ENCODE measurements at regions not wholly inside any gene's neighbourhood (a gene's known extent, or its start where the extent isn't known, plus 50 kb on each side); places are given as distances from the start of the nearest gene placed in this dataset.

DNA sequence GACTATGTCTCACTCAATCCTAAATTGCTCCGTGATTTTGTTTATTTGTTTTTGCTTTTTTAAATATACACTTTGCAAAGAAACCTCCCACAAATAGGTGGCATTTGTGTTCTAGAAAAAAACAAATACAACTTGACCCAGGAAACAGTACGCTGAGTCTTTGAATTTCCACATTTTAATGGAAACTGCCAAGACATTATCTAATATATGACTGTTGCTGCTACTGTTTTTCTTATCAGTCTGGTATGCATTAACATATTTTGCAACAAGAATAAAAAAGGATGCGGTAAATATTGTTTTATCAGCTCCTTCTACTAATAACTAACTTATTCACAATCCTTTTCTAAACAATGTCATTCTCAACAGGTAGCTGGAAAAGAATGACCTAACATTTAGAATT lies 187.4 kb downstream of the LRIG3 start:
- H3K36me3 ChIP-seq (ENCODE audit: control insufficient read depth, insufficient read depth, low read length): no peaks in the 10 kb centered on the region
- H3K4me3 ChIP-seq (ENCODE audit: insufficient read depth, low read depth, low read length): no peak overlapping the region
- H3K14ac ChIP-seq (replicated peaks; ENCODE audit: low read depth, low read length): no peak overlapping the region
- ChIA-PET CTCF (no interaction called here), POLR2A (ENCODE audit: unreplicated experiment) (no interaction called here)
- no peak overlapping the region for H2AK5ac ChIP-seq (ENCODE audit: low read depth, low read length)
- no peaks in the 10 kb centered on the region for H3K9me1 ChIP-seq (ENCODE audit: insufficient read depth, low read length)
- H2BK120ac ChIP-seq (ENCODE audit: low read depth, low read length): no peak overlapping the region
- no peak overlapping the region for H2AFZ ChIP-seq (replicated peaks; ENCODE audit: low read length, poor library complexity)
- H3K56ac ChIP-seq (ENCODE audit: extremely low read depth, insufficient read depth, low read length): no peak overlapping the region
- dilution Hi-C loops (cut with HindIII; ENCODE audit: low sequenced_read_pairs, unreplicated experiment) (no loop called here), in situ Hi-C loops (cut with MboI; ENCODE audit: low sequenced_read_pairs) (no loop called here), intact Hi-C loops (cut with micrococcal nuclease) (loop anchor here (2.0 kb wide), 1 partner anchor 18 kb away; no protein-coding TSS in a partner anchor)
- TF ChIP-seq, protein P1, sequence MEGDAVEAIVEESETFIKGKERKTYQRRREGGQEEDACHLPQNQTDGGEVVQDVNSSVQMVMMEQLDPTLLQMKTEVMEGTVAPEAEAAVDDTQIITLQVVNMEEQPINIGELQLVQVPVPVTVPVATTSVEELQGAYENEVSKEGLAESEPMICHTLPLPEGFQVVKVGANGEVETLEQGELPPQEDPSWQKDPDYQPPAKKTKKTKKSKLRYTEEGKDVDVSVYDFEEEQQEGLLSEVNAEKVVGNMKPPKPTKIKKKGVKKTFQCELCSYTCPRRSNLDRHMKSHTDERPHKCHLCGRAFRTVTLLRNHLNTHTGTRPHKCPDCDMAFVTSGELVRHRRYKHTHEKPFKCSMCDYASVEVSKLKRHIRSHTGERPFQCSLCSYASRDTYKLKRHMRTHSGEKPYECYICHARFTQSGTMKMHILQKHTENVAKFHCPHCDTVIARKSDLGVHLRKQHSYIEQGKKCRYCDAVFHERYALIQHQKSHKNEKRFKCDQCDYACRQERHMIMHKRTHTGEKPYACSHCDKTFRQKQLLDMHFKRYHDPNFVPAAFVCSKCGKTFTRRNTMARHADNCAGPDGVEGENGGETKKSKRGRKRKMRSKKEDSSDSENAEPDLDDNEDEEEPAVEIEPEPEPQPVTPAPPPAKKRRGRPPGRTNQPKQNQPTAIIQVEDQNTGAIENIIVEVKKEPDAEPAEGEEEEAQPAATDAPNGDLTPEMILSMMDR (conservative IDR thresholded peaks at IDR 0.05; ENCODE audit: low read depth, low read length): no peak
- TF ChIP-seq CHD1 (IDR thresholded peaks at IDR 0.05; ENCODE audit: low read depth, low read length) (no peak), MAZ (IDR thresholded peaks at IDR 0.05; ENCODE audit: borderline replicate concordance, low read depth, low read length) (no peak), RAD21 (IDR thresholded peaks at IDR 0.05; ENCODE audit: low read length) (no peak), CEBPB (IDR thresholded peaks at IDR 0.05; ENCODE audit: low read depth, low read length) (no peak), RCOR1 (IDR thresholded peaks at IDR 0.05; ENCODE audit: insufficient replicate concordance, low read length) (no peak), POLR2A (IDR thresholded peaks at IDR 0.05; ENCODE audit: low read depth, low read length) (no peak), RFX5 (IDR thresholded peaks at IDR 0.05; ENCODE audit: low read depth, low read length) (no peak), NFE2L2 (IDR thresholded peaks at IDR 0.05; ENCODE audit: low read depth, low read length) (no peak), SMC3 (IDR thresholded peaks at IDR 0.05; ENCODE audit: low read depth, low read length) (no peak), ELK1 (IDR thresholded peaks at IDR 0.05; ENCODE audit: borderline replicate concordance, low read depth, low read length) (no peak), MAFK (IDR thresholded peaks at IDR 0.05; ENCODE audit: low read depth, low read length) (no peak), MXI1 (IDR thresholded peaks at IDR 0.05; ENCODE audit: borderline replicate concordance, low read depth, low read length) (no peak), FOS (IDR thresholded peaks at IDR 0.05; ENCODE audit: low read depth, low read length) (no peak), BHLHE40 (IDR thresholded peaks at IDR 0.05; ENCODE audit: low read depth, low read length) (no peak)
- TF ChIP-seq, protein P2, sequence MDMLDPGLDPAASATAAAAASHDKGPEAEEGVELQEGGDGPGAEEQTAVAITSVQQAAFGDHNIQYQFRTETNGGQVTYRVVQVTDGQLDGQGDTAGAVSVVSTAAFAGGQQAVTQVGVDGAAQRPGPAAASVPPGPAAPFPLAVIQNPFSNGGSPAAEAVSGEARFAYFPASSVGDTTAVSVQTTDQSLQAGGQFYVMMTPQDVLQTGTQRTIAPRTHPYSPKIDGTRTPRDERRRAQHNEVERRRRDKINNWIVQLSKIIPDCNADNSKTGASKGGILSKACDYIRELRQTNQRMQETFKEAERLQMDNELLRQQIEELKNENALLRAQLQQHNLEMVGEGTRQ (IDR thresholded peaks at IDR 0.05; ENCODE audit: low read depth, low read length): no peak
- no peak overlapping the region for H2AK9ac ChIP-seq (replicated peaks; ENCODE audit: low read depth, low read length, poor library complexity)
- H3K27me3 ChIP-seq (ENCODE audit: control insufficient read depth, insufficient read depth, low read length): no peaks in the 10 kb centered on the region
- no peak overlapping the region for H3K18ac ChIP-seq (ENCODE audit: low read depth, low read length)
- no peak overlapping the region for H4K5ac ChIP-seq (ENCODE audit: low read depth, low read length)
- no peak overlapping the region for H4K8ac ChIP-seq (ENCODE audit: low read depth in 2 of 2, low read length in 2 of 2)
- H3K9ac ChIP-seq (ENCODE audit: low read depth, low read length): no peak overlapping the region
- H3K4me2 ChIP-seq (ENCODE audit: low read depth, low read length): no peak overlapping the region
- no peaks in the 10 kb centered on the region for H3K4me1 ChIP-seq (ENCODE audit: control insufficient read depth, insufficient read depth, low read length)
- peak; percentile 17 for DNase-seq
- no peak for ATAC-seq (ENCODE audit: low read depth)
- no peaks in the 10 kb centered on the region for H4K20me1 ChIP-seq (ENCODE audit: insufficient read depth, low read length)
- no CpG with 5 or more reads among the region's 3 CpGs for WGBS, 2 experiments (ENCODE audit: extremely low coverage in 2 of 2, insufficient read length in 1 of 2)
- no peaks in the 10 kb centered on the region for H3K79me1 ChIP-seq (ENCODE audit: low read depth in 1 of 2, low read length in 2 of 2)
- no peak overlapping the region for H2BK15ac ChIP-seq (ENCODE audit: low read depth, low read length)
- no peak overlapping the region for H2BK20ac ChIP-seq (ENCODE audit: low read depth, low read length)
- H3K27ac ChIP-seq (ENCODE audit: insufficient read depth, low read length): no peak overlapping the region
- H3K9me3 ChIP-seq (ENCODE audit: control insufficient read depth, insufficient read depth, low read length): no peaks in the 10 kb centered on the region
- no peak overlapping the region for H3K4ac ChIP-seq (ENCODE audit: low read depth, low read length)
- BruUV-seq (replicated peaks): no TSS peak
- no peak overlapping the region for H4K91ac ChIP-seq (ENCODE audit: insufficient read depth, low read depth, low read length)
- no peak overlapping the region for H3K23ac ChIP-seq (ENCODE audit: low read depth, low read length)
- H2BK5ac ChIP-seq (ENCODE audit: low read depth, low read length, poor library complexity, severe bottlenecking): no peak overlapping the region
